Left lung (tissue), 4 donors: ENCODE measurements at regions not wholly inside any gene's neighbourhood (a gene's known extent, or its start where the extent isn't known, plus 50 kb on each side); places are given as distances from the start of the nearest gene placed in this dataset.

Source experiments
- ATAC-seq: fragments of 200-7000 bp; cut with Tn5 transposase; one replicate; pipeline ENCODE4 v1.9.1; 2020; ENCODE audit warnings: moderate library complexity
- DNase-seq, 4 donors: peaks; one replicate each; pipeline ENCODE4 v3.0.0-alpha.2; 2013 to 2020
- H3K27ac ChIP-seq, 2 donors: fragments of 200-600 bp; sonication (generic) in 1 of 2; one replicate each; pipeline versions ENCODE4 v1.5.0 to v1.8.0; 2020 to 2021
- H3K27me3 ChIP-seq, 2 donors: fragments of 200-600 bp; sonication (generic) in 1 of 2; one replicate each; pipeline versions ENCODE4 v1.5.0 to v1.8.0; 2020 to 2021
- H3K36me3 ChIP-seq, 2 donors: fragments of 200-600 bp; sonication (generic) in 1 of 2; one replicate each; pipeline versions ENCODE4 v1.5.0 to v1.8.0; 2020 to 2021
- H3K4me1 ChIP-seq, 2 donors: fragments of 200-600 bp; one replicate each; pipeline ENCODE4 v1.8.0; 2021
- H3K4me3 ChIP-seq, 2 donors: fragments of 200-600 bp; sonication (generic) in 1 of 2; one replicate each; pipeline versions ENCODE4 v1.5.0 to v1.8.0; 2020 to 2021; ENCODE audit warnings: mild to moderate bottlenecking in 1 of 2
- H3K9me3 ChIP-seq, 2 donors: fragments of 200-600 bp; sonication (generic) in 1 of 2; one replicate each; pipeline versions ENCODE4 v1.5.0 to v1.8.0; 2020 to 2021
- intact Hi-C, 2 donors: fragments of 100-400 bp; cut with DNase I; formaldehyde crosslinking; loops; one replicate each; pipeline versions ENCODE4 v1.11.2 to v1.14.2; 2022
- TF ChIP-seq, protein P1 (sequence below), 2 donors: fragments of 200-600 bp; sonication (generic) in 1 of 2; IDR thresholded peaks; one replicate each; pipeline versions ENCODE4 v1.5.0 to v1.8.0; 2021; ENCODE audit warnings: antibody characterized with exemption in 2 of 2
- donor health status: DM: no; HTN: yes; CAD: no.
- donor health status: DM: no; HTN: no; CAD: no.

DNA sequence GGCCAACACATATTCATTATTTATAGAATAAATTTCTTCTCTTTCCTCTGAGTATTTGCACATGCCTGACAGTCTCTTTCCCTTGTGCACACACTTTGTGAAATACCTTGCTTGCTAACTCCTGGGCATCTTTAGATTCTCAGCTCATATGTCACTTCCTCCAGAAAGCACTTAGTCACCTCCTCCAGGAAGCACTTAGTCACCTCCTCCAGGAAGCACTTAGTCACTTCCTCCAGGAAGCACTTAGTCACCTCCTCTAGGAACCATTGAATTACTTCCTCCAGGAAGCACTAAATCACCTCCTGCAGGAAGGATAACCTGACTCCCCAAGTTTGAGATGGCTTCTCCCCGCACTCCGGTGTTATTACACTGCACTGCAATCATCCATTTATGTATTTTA, 462.5 kb upstream of the EEF2KMT start:
- Histone ChIP-seq H3K36me3 (no peaks in the 10 kb centered on the region), H3K4me1 (no peaks in the 10 kb centered on the region), H3K4me3 (no peak overlapping the region), H3K9me3 (peaks cover 0 to 14% of the 10 kb centered on the region in 2 donors), H3K27ac (no peak overlapping the region), H3K27me3 (no peaks in the 10 kb centered on the region)
- intact Hi-C loops, result no loop called here
- ATAC-seq (no peak), DNase-seq (no peak)
- TF ChIP-seq, protein P1, sequence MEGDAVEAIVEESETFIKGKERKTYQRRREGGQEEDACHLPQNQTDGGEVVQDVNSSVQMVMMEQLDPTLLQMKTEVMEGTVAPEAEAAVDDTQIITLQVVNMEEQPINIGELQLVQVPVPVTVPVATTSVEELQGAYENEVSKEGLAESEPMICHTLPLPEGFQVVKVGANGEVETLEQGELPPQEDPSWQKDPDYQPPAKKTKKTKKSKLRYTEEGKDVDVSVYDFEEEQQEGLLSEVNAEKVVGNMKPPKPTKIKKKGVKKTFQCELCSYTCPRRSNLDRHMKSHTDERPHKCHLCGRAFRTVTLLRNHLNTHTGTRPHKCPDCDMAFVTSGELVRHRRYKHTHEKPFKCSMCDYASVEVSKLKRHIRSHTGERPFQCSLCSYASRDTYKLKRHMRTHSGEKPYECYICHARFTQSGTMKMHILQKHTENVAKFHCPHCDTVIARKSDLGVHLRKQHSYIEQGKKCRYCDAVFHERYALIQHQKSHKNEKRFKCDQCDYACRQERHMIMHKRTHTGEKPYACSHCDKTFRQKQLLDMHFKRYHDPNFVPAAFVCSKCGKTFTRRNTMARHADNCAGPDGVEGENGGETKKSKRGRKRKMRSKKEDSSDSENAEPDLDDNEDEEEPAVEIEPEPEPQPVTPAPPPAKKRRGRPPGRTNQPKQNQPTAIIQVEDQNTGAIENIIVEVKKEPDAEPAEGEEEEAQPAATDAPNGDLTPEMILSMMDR (IDR thresholded peaks at IDR 0.05), result no peak

DNA sequence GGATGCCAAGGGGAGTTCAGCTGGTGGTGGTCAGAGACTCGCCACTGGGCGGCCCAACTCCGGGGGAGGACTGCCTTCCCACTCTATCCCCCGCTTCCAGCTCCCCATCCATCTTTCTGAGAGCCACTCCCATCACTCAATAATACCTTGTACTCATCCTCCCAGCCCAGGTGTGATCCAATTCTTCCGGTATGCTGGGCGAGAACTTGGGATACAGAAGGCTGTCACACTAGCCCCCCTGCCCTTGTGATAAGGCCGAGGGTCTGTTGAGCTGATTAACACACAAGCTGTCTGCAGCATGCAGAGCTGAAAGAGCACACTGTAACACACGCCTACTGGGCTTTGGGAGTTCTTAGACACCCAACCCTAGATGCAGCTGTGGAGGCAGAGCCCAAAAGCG, 460.4 kb upstream of the EEF2KMT start:
- Histone ChIP-seq H3K4me3 (no peak overlapping the region), H3K27ac (no peak overlapping the region), H3K27me3 (no peaks in the 10 kb centered on the region), H3K4me1 (no peaks in the 10 kb centered on the region), H3K36me3 (no peaks in the 10 kb centered on the region), H3K9me3 (peaks cover 0 to 14% of the 10 kb centered on the region in 2 donors)
- DNase-seq, result no peak
- TF ChIP-seq, protein P1 (IDR thresholded peaks at IDR 0.05), result no peak
- ATAC-seq, result no peak
- intact Hi-C loops, result no loop called here

DNA sequence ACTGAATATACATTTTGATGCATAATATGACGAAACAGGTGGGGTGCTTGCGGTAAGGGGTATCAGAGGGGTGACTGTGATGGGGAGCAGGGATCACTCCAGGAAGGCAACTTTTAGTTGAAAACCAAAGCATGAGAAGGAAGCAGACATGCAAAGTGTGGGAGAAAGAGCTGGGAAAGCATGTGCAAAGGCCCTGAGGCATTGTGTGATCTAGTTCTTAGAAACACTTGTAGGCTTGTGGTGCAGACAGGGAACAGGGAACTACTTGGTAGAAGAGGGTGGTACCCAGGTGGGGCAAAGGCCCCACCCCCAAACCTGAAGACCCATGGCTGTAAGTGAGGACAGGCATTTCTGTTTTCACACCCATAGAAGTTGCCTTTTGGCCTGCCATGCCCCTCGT, 459.9 kb upstream of the EEF2KMT start:
- Histone ChIP-seq H3K36me3 (no peaks in the 10 kb centered on the region), H3K27ac (no peak overlapping the region), H3K27me3 (no peaks in the 10 kb centered on the region), H3K4me3 (no peak overlapping the region), H3K4me1 (no peaks in the 10 kb centered on the region), H3K9me3 (peaks cover 0 to 14% of the 10 kb centered on the region in 2 donors)
- intact Hi-C loops, result no loop called here
- TF ChIP-seq, protein P1 (IDR thresholded peaks at IDR 0.05), result no peak
- ATAC-seq, result no peak
- DNase-seq, result no peak

DNA sequence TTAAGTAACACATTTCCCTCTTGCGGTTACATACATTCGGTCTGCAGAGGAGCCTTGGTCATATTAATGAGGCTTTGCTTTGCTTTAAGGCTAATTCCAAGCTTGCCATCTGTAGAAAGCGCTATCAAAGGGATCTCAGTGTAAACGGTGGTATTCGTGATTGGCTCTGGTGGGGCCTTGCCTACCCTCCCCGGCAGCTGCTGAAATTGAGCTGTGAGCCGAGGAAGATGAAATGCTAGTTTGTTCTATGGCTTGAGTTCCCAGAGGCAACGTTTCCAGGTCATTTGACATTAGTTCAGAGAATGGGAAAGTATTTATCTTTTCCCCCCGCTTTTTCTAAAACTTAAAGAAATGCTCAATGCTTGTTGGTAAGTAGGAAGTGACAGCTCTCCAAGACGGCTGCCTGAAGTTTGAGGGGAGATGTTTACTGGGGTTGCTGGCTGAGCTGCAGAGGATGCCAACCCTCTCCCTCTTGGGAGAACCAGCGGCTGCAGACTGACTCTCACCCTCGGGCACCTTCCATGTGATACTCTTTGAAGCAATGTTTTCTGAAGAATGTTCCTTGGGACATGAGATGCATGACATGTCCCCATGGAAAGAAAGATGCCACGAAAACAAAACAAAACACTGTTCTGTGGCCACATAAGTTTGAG, 458.7 kb upstream of the EEF2KMT start:
- intact Hi-C loops, result no loop called here
- no peaks in the 10 kb centered on the region for H3K4me1 ChIP-seq
- no peaks in the 10 kb centered on the region for H3K36me3 ChIP-seq
- ATAC-seq (no peak), DNase-seq (no peak)
- no peaks in the 10 kb centered on the region for H3K27me3 ChIP-seq
- TF ChIP-seq, protein P1 (IDR thresholded peaks at IDR 0.05), result no peak
- H3K9me3 ChIP-seq, result peaks cover 0 to 14% of the 10 kb centered on the region in 2 donors
- no peak overlapping the region for H3K27ac ChIP-seq
- no peak overlapping the region for H3K4me3 ChIP-seq

DNA sequence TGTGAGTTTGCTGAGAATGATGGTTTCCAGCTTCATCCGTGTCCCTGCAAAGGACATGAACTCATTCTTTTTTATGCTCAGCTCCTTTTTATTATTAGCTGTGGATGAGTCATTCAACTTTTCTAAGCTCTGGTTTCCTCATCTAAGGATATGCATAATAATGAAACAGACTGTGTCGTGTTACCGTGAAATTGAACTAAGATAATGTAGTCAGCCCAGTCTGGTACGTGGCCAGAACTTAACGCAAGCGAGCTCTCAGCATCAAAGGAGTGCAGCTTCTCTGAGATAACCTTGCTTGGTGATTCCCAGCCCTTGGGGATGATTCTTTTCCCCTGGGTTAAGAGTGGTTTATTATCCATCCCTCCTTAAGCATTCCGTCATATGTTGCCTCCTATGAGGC, 454.3 kb upstream of the EEF2KMT start:
- no peak for ATAC-seq
- DNase-seq, result no peak
- TF ChIP-seq, protein P1 (IDR thresholded peaks at IDR 0.05), result no peak
- Histone ChIP-seq H3K4me1 (no peaks in the 10 kb centered on the region), H3K9me3 (no peaks in the 10 kb centered on the region), H3K4me3 (no peak overlapping the region), H3K36me3 (no peaks in the 10 kb centered on the region), H3K27ac (no peak overlapping the region), H3K27me3 (no peaks in the 10 kb centered on the region)
- intact Hi-C loops, result no loop called here
